ENCODE measurements at regions not wholly inside any gene's neighbourhood (a gene's known extent, or its start where the extent isn't known, plus 50 kb on each side); places are given as distances from the start of the nearest gene placed in this dataset.

DNA sequence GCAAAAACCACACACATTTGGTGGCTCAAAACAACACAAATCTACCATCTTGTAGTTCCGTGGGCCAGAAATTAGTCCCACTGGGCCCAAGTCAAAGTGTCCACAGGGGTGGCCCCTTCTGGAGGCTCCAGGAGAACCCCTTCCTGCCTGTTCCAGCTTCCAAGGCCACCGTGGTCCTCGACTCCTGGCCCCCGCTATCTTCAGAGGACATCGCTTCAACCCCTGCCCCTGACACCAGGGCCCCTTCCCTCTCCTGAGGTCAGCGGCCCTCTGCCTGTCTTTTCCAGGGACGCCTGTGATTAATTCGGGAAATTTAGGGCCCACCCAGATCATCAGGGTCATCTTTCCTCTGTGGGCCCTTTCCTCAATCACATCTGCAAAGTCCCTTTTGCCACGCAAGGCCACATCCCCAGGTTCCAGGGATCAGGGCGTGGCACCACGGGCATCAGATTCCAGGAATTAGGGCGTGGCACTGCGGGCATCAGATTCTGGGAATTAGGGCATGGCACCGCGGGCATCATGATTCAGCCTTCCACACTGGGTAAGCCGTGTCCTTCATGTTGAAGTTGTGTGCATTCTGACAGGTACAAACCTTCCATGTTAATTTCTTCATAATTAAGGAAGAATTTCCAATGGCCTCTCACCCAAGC lies 59.9 kb upstream of the SMOC2 start:
- Mint-ChIP-seq H3K9me3 (peaks cover 27% of the 10 kb centered on the region), H3K4me3 (no peak overlapping the region), H3K4me1 (no peaks in the 10 kb centered on the region), H3K27ac (no peak overlapping the region), H3K27me3 (ENCODE audit: low read depth) (peaks cover 4% of the 10 kb centered on the region; the same call in 1 of the 2 replicates), H3K36me3 (peaks cover 16% of the 10 kb centered on the region)
- ATAC-seq (no peak), DNase-seq (ENCODE audit: low spot score) (no peak)
- POLR2A ChIA-PET = no interaction called here
- TF ChIP-seq, protein P1, sequence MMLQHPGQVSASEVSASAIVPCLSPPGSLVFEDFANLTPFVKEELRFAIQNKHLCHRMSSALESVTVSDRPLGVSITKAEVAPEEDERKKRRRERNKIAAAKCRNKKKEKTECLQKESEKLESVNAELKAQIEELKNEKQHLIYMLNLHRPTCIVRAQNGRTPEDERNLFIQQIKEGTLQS (CRISPR knock-in tag; conservative IDR thresholded peaks at IDR 0.05) = no peak
- TF ChIP-seq CREB1 (CRISPR knock-in tag; IDR thresholded peaks at IDR 0.05) = no peak
- no peak for TF ChIP-seq ZNF281 (CRISPR knock-in tag; IDR thresholded peaks at IDR 0.05)
- no peak for TF ChIP-seq ZSCAN18 (CRISPR knock-in tag; IDR thresholded peaks at IDR 0.05)
- no peak for TF ChIP-seq TEAD1 (CRISPR knock-in tag; IDR thresholded peaks at IDR 0.05)
- no peak for TF ChIP-seq FOXK1 (CRISPR knock-in tag; IDR thresholded peaks at IDR 0.05)
- no peak for TF ChIP-seq CBFB (CRISPR knock-in tag; IDR thresholded peaks at IDR 0.05; ENCODE audit: low read depth)
- TF ChIP-seq MXD4 (CRISPR knock-in tag; IDR thresholded peaks at IDR 0.05; ENCODE audit: borderline replicate concordance) = no peak
- TF ChIP-seq ESRRA (CRISPR knock-in tag; IDR thresholded peaks at IDR 0.05; ENCODE audit: borderline replicate concordance) = no peak
- TF ChIP-seq ZNF219 (CRISPR knock-in tag; IDR thresholded peaks at IDR 0.05; ENCODE audit: borderline replicate concordance) = no peak
- no peak for TF ChIP-seq ZBTB43 (CRISPR knock-in tag; IDR thresholded peaks at IDR 0.05)
- no peak for TF ChIP-seq CTCF (IDR thresholded peaks at IDR 0.05)
- CTCF ChIA-PET = no interaction called here

- Mint-ChIP-seq H3K27ac (no peak overlapping the region), H3K4me3 (no peak overlapping the region), H3K36me3 (peaks cover 16% of the 10 kb centered on the region), H3K4me1 (no peaks in the 10 kb centered on the region), H3K27me3 (ENCODE audit: low read depth) (peaks cover 4% of the 10 kb centered on the region; the same call in 1 of the 2 replicates), H3K9me3 (peaks cover 27% of the 10 kb centered on the region)
- no peak for DNase-seq (ENCODE audit: low spot score)
- ChIA-PET CTCF (no interaction called here), POLR2A (no interaction called here)
- ATAC-seq = no peak
- no peak for TF ChIP-seq GTF2I (CRISPR knock-in tag; conservative IDR thresholded peaks at IDR 0.05)
- TF ChIP-seq ZBTB43 (CRISPR knock-in tag; IDR thresholded peaks at IDR 0.05) = no peak
- TF ChIP-seq, protein P2, sequence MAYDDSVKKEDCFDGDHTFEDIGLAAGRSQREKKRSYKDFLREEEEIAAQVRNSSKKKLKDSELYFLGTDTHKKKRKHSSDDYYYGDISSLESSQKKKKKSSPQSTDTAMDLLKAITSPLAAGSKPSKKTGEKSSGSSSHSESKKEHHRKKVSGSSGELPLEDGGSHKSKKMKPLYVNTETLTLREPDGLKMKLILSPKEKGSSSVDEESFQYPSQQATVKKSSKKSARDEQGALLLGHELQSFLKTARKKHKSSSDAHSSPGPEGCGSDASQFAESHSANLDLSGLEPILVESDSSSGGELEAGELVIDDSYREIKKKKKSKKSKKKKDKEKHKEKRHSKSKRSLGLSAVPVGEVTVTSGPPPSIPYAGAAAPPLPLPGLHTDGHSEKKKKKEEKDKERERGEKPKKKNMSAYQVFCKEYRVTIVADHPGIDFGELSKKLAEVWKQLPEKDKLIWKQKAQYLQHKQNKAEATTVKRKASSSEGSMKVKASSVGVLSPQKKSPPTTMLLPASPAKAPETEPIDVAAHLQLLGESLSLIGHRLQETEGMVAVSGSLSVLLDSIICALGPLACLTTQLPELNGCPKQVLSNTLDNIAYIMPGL (CRISPR knock-in tag; IDR thresholded peaks at IDR 0.05) = no peak
- no peak for TF ChIP-seq ZNF671 (CRISPR knock-in tag; IDR thresholded peaks at IDR 0.05)
Observed at GRCh38 chr6:168381726-168382458, 59.1 kb upstream of the SMOC2 start.
